Psoas muscle (tissue), 7 donors: ENCODE measurements at regions not wholly inside any gene's neighbourhood (a gene's known extent, or its start where the extent isn't known, plus 50 kb on each side); places are given as distances from the start of the nearest gene placed in this dataset.
"Not testable (repeated sequence)": the region's sequence is repeated elsewhere in the genome, so short reads cannot be mapped to it uniquely, and the experiment has no call there.

Source experiments
- ATAC-seq, 4 donors: fragments of 200-7000 bp; cut with Tn5 transposase; one replicate each; pipeline ENCODE4 v1.9.1; 2020; ENCODE audit warnings: moderate library complexity in 3 of 4, mild to moderate bottlenecking in 2 of 4
- DNase-seq, 2 donors: peaks; one replicate each; pipeline ENCODE4 v3.0.0-alpha.2; 2020
- H3K27ac ChIP-seq: fragments of 200-600 bp; one replicate; pipeline ENCODE4 v1.8.0; 2022
- H3K27me3 ChIP-seq, 3 donors: fragments of 200-600 bp in 1 of 3; one replicate each; pipeline versions ENCODE4 v1.6.1 to v1.8.0; 2013 to 2022; ENCODE audit warnings: low read length in 2 of 3, mild to moderate bottlenecking in 2 of 3, moderate library complexity in 1 of 3; ENCODE audit not compliant: insufficient read depth in 3 of 3
- H3K36me3 ChIP-seq, 2 donors: fragments of 200-600 bp in 1 of 2; one replicate each; pipeline versions ENCODE4 v1.6.1 to v1.8.0; 2013 to 2022; ENCODE audit warnings: low read depth in 1 of 2, mild to moderate bottlenecking in 1 of 2, moderate library complexity in 1 of 2; ENCODE audit not compliant: insufficient read depth in 1 of 2
- H3K4me1 ChIP-seq: fragments of 200-600 bp; one replicate; pipeline ENCODE4 v1.8.0; 2022
- H3K4me3 ChIP-seq: fragments of 200-600 bp; one replicate; pipeline ENCODE4 v1.8.0; 2022; ENCODE audit warnings: mild to moderate bottlenecking
- H3K9me3 ChIP-seq: fragments of 200-600 bp; one replicate; pipeline ENCODE4 v1.8.0; 2022
- WGBS, 3 donors: extraction: QIAGEN DNeasy Blood & Tissue Kit; methylation state at CpG; one replicate each; pipeline versions ENCODE4 v1.1.6 to v1.1.7; 2013; 5-methylcytosine and 5-hydroxymethylcytosine counted together
- intact Hi-C, 2 donors: fragments of 100-400 bp; cut with DNase I; formaldehyde crosslinking; loops; one replicate each; pipeline versions ENCODE4 v1.11.0 to v1.14.2; 2022
- TF ChIP-seq, protein P1 (sequence below): fragments of 200-600 bp; IDR thresholded peaks from one replicate; pipeline ENCODE4 v1.8.0; 2022; ENCODE audit warnings: antibody characterized with exemption
- donor health status: healthy with polysubstance abuse.
- donor health status: DM: no; HTN: no; CAD: no; lungs with moderate emphysema.
- donor health status: Bipolar disorder and iron deficiency.
- donor health status: healthy.
- donor health status: DM: yes; HTN: yes; CAD: no.
- donor health status: DM: no; HTN: no; CAD: no.
- donor health status: DM: yes; HTN: yes; CAD: no.

GRCh38 chr22:11613898-11614755 lies 3913.9 kb upstream of the OR11H1 start:
- no peak overlapping the region for H3K27ac ChIP-seq
- no peaks in the 10 kb centered on the region for H3K27me3 ChIP-seq
- no peaks in the 10 kb centered on the region for H3K9me3 ChIP-seq
- no peak overlapping the region for H3K4me3 ChIP-seq
- WGBS, 3 donors, result 82 to 86% (median 84%) methylated on average over 26 of the region's 26 CpGs
- intact Hi-C loops, result no loop called here
- DNase-seq (no peak), ATAC-seq (no peak)
- H3K36me3 ChIP-seq, result no peaks in the 10 kb centered on the region
- H3K4me1 ChIP-seq, result no peaks in the 10 kb centered on the region
- TF ChIP-seq, protein P1, sequence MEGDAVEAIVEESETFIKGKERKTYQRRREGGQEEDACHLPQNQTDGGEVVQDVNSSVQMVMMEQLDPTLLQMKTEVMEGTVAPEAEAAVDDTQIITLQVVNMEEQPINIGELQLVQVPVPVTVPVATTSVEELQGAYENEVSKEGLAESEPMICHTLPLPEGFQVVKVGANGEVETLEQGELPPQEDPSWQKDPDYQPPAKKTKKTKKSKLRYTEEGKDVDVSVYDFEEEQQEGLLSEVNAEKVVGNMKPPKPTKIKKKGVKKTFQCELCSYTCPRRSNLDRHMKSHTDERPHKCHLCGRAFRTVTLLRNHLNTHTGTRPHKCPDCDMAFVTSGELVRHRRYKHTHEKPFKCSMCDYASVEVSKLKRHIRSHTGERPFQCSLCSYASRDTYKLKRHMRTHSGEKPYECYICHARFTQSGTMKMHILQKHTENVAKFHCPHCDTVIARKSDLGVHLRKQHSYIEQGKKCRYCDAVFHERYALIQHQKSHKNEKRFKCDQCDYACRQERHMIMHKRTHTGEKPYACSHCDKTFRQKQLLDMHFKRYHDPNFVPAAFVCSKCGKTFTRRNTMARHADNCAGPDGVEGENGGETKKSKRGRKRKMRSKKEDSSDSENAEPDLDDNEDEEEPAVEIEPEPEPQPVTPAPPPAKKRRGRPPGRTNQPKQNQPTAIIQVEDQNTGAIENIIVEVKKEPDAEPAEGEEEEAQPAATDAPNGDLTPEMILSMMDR, result no peak

GRCh38 chr22:11614798-11615433 lies 3913.1 kb upstream of the OR11H1 start:
- H3K27ac ChIP-seq, DNase-seq, intact Hi-C loops, H3K9me3 ChIP-seq, H3K36me3 ChIP-seq, ATAC-seq, H3K4me3 ChIP-seq, H3K27me3 ChIP-seq, H3K4me1 ChIP-seq: not testable (repeated sequence)
- WGBS, 3 donors, result 78 to 81% (median 79%) methylated on average over 20 of the region's 20 CpGs

GRCh38 chr22:11616811-11617210 lies 3911.2 kb upstream of the OR11H1 start:
- ATAC-seq (no peak), DNase-seq (no peak)
- H3K27ac ChIP-seq, result no peak overlapping the region
- no peaks in the 10 kb centered on the region for H3K27me3 ChIP-seq
- TF ChIP-seq, protein P1, result no peak
- no peaks in the 10 kb centered on the region for H3K9me3 ChIP-seq
- no peaks in the 10 kb centered on the region for H3K4me1 ChIP-seq
- intact Hi-C loops, result no loop called here
- no peak overlapping the region for H3K4me3 ChIP-seq
- 86 to 89% (median 87%) methylated on average over 9 of the region's 9 CpGs for WGBS, 3 donors
- no peaks in the 10 kb centered on the region for H3K36me3 ChIP-seq

DNA sequence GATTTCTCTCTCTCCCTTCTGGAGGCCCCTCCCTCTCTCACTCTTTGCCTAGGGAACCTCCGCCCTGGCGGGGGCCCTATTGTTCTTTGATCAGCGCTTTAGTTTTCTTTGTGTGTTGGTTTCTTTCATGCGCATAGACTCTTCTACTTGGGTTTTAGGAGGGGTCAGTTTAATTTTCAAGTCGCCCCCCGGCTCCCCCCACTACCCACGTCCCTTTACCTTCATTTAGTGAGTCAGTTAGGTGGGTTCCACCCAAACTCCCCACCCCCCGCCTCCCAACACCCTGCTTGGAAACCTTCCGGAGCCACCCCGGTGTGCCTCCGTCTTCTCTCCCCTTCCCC lies 3909.7 kb upstream of the OR11H1 start:
- DNase-seq, H3K27me3 ChIP-seq, intact Hi-C loops, H3K4me1 ChIP-seq, H3K36me3 ChIP-seq, ATAC-seq, H3K4me3 ChIP-seq, H3K27ac ChIP-seq, H3K9me3 ChIP-seq: not testable (repeated sequence)
- WGBS, 3 donors, result 47 to 64% (median 61%) methylated on average over 7 to 11 of the region's 11 CpGs

DNA sequence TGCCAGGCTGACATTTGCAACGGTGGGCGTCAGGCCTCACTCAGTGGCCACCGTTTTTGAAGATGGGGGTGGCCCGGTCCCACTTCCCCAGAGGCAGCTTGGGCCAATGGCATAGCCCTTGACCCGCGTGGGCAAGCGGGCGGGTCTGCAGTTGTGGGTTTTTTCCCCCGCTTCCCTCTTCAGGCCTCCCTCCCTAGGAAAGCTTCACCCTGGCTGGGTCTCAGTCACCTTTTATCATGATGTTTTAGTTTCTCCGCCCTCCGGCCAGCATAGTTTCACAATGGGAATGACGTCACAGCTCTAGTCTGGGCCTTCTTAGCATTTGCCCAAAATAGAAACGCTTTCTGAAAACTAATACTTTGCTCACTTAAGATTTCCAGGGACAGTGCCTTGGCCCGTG lies 3909.3 kb upstream of the OR11H1 start:
- H3K36me3 ChIP-seq, intact Hi-C loops, H3K4me3 ChIP-seq, ATAC-seq, DNase-seq, H3K27me3 ChIP-seq, H3K4me1 ChIP-seq, H3K9me3 ChIP-seq, H3K27ac ChIP-seq: not testable (repeated sequence)
- 68 to 74% (median 72%) methylated on average over 14 of the region's 14 CpGs for WGBS, 3 donors

- H3K4me3 ChIP-seq, intact Hi-C loops, H3K4me1 ChIP-seq, DNase-seq, ATAC-seq, H3K36me3 ChIP-seq, H3K27ac ChIP-seq, H3K27me3 ChIP-seq, H3K9me3 ChIP-seq: not testable (repeated sequence)
- 78 to 83% (median 82%) methylated on average over 32 of the region's 32 CpGs for WGBS, 3 donors
These were observed 3906.8 kb upstream of the OR11H1 start for GRCh38 chr22:11620921-11621762.

GRCh38 chr22:11622774-11623173 lies 3905.2 kb upstream of the OR11H1 start:
- H3K27ac ChIP-seq, ATAC-seq, H3K27me3 ChIP-seq, intact Hi-C loops, H3K36me3 ChIP-seq, H3K4me1 ChIP-seq, DNase-seq, H3K4me3 ChIP-seq, H3K9me3 ChIP-seq: not testable (repeated sequence)
- 80 to 85% (median 83%) methylated on average over 9 of the region's 9 CpGs for WGBS, 3 donors

DNA sequence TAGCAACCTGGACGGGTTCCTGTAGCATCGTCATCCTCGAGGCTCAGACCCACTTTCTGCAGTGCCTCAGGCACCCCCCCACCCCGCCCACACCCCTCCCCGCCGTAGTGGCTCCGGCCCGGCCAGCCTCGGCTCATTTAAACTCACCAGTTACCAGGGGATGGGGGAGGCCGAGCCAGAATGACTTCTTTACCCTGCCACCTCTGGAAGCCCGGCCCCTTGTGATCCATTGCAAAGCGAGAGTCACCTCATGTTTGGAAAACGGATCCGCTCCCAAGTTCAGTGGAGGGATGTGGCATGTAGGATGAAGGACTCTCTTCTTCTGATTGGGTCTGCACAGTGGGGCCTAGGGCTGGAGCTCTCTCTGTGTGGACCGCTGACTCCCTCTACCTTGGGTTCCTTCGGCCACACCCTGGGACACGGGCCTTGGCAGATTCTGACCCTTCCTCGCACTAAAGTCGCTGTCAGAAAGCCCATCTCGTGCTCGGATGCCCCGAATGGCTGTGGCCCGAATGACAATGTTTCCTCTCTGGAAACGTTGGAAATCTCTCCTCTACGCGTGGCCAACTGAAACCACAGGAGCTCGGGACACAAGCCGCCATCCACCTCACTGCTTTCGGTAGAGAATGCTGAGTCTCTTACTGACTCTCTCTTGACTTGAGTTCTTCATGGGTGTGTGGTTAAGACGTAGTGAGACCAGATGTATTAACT lies 3902.1 kb upstream of the OR11H1 start:
- intact Hi-C loops, H3K4me1 ChIP-seq, H3K36me3 ChIP-seq, H3K9me3 ChIP-seq, H3K4me3 ChIP-seq, H3K27ac ChIP-seq, H3K27me3 ChIP-seq, ATAC-seq: not testable (repeated sequence)
- peak in 1 of 2 donors; percentile 41 for DNase-seq
- WGBS, 3 donors, result 82 to 85% (median 82%) methylated on average over 30 of the region's 30 CpGs
